ENCODE measurements at regions not wholly inside any gene's neighbourhood (a gene's known extent, or its start where the extent isn't known, plus 50 kb on each side); places are given as distances from the start of the nearest gene placed in this dataset.

GRCh38 chr13:90999401-90999800 is 348.1 kb upstream of the MIR17HG start:
- H3K36me3 ChIP-seq = no peaks in the 10 kb centered on the region
- no peak for TF ChIP-seq POLR2A (IDR thresholded peaks at IDR 0.05)
- no peak for TF ChIP-seq EP300 (IDR thresholded peaks at IDR 0.05)
- no peak for TF ChIP-seq POLR2AphosphoS5 (IDR thresholded peaks at IDR 0.05)
- TF ChIP-seq CTCF (IDR thresholded peaks at IDR 0.05) = no peak
- H3K4me1 ChIP-seq = no peaks in the 10 kb centered on the region
- no peak overlapping the region for H3K27ac ChIP-seq
- H3K9me3 ChIP-seq = no peaks in the 10 kb centered on the region
- H3K4me3 ChIP-seq = no peak overlapping the region
- no peak for DNase-seq
- H3K27me3 ChIP-seq = no peaks in the 10 kb centered on the region
- intact Hi-C loops (cut with DNase I) = no loop called here

- intact Hi-C loops (cut with DNase I) = no loop called here
- 85 to 90% methylated on average over 6 of the region's 6 CpGs for WGBS, 2 donors
- TF ChIP-seq POLR2A (IDR thresholded peaks at IDR 0.05) (no peak), POLR2AphosphoS5 (IDR thresholded peaks at IDR 0.05) (no peak), CTCF (IDR thresholded peaks at IDR 0.05) (no peak), EP300 (IDR thresholded peaks at IDR 0.05) (no peak)
- Histone ChIP-seq H3K36me3 (no peaks in the 10 kb centered on the region), H3K27me3 (no peaks in the 10 kb centered on the region), H3K9me3 (no peaks in the 10 kb centered on the region), H3K4me1 (no peaks in the 10 kb centered on the region), H3K4me3 (no peak overlapping the region), H3K27ac (no peak overlapping the region)
- no peak for DNase-seq
Observed at GRCh38 chr13:91001371-91001770, 346.1 kb upstream of the MIR17HG start.

- Histone ChIP-seq H3K4me3 (no peak overlapping the region), H3K9me3 (no peaks in the 10 kb centered on the region), H3K27me3 (no peaks in the 10 kb centered on the region), H3K27ac (no peak overlapping the region), H3K4me1 (no peaks in the 10 kb centered on the region), H3K36me3 (no peaks in the 10 kb centered on the region)
- DNase-seq = no peak
- intact Hi-C loops (cut with DNase I) = no loop called here
- WGBS, 2 donors = 56 to 60% methylated on average over 3 of the region's 3 CpGs
- TF ChIP-seq CTCF (IDR thresholded peaks at IDR 0.05) (no peak), POLR2A (IDR thresholded peaks at IDR 0.05) (no peak), POLR2AphosphoS5 (IDR thresholded peaks at IDR 0.05) (no peak), EP300 (IDR thresholded peaks at IDR 0.05) (no peak)
Observed at GRCh38 chr13:91014696-91015095, 332.8 kb upstream of the MIR17HG start.

GRCh38 chr13:91017031-91017668 is 330.3 kb upstream of the MIR17HG start:
- Histone ChIP-seq H3K27ac (no peak overlapping the region), H3K27me3 (no peaks in the 10 kb centered on the region), H3K4me3 (no peak overlapping the region), H3K9me3 (no peaks in the 10 kb centered on the region), H3K36me3 (no peaks in the 10 kb centered on the region), H3K4me1 (no peaks in the 10 kb centered on the region)
- peak in 3 of 4 experiments; percentile 16 to 70 (median 47) for TF ChIP-seq CTCF (IDR thresholded peaks at IDR 0.05)
- TF ChIP-seq EP300 (IDR thresholded peaks at IDR 0.05) = no peak
- intact Hi-C loops (cut with DNase I) = no loop called here
- 42 to 46% methylated on average over 2 of the region's 2 CpGs for WGBS, 2 donors
- no peak for DNase-seq

DNA sequence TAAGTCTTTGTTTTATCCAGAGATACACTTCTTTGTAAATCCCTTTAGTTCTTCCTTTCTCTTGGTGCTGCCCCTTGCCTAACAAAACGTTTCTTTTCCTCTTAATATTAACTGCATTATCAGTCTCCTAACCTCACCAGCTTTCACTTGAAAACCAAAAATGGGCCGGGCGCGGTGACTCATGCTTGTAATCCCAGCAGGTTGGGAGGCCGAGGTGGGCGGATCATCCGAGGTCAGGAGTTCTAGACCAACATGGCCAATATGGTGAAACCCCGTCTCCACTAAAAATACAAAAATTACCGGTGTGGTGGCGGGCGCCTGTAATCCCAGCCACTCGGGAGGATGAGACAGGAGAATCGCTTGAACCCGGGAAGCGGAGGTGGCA is 329.8 kb upstream of the MIR17HG start:
- WGBS, 2 donors = 72% methylated on average over 15 of the region's 15 CpGs
- H3K27ac ChIP-seq = no peak overlapping the region
- no peaks in the 10 kb centered on the region for H3K36me3 ChIP-seq
- H3K4me3 ChIP-seq = no peak overlapping the region
- TF ChIP-seq POLR2A (IDR thresholded peaks at IDR 0.05) = no peak
- TF ChIP-seq EP300 (IDR thresholded peaks at IDR 0.05) = no peak
- no peaks in the 10 kb centered on the region for H3K4me1 ChIP-seq
- H3K27me3 ChIP-seq = no peaks in the 10 kb centered on the region
- intact Hi-C loops (cut with DNase I) = no loop called here
- DNase-seq = no peak
- H3K9me3 ChIP-seq = no peaks in the 10 kb centered on the region

Data from sigmoid colon (tissue), 6 donors.